ENCODE measurements at regions not wholly inside any gene's neighbourhood (a gene's known extent, or its start where the extent isn't known, plus 50 kb on each side); places are given as distances from the start of the nearest gene placed in this dataset.

GRCh38 chr1:169053196-169053595, 53.3 kb upstream of the ATP1B1 start:
- TF ChIP-seq CTCF (IDR thresholded peaks at IDR 0.05; ENCODE audit: insufficient read depth, low read depth, low read length): no peak
- TF ChIP-seq EZH2 (IDR thresholded peaks at IDR 0.05; ENCODE audit: insufficient read depth, low read length): no peak
- no peaks in the 10 kb centered on the region for H3K4me1 Mint-ChIP-seq (ENCODE audit: low read depth, unreplicated experiment)
- H3K9me3 ChIP-seq (ENCODE audit: insufficient read depth, low read depth, low read length): no peaks in the 10 kb centered on the region
- H3K9me3 Mint-ChIP-seq (ENCODE audit: unreplicated experiment): no peaks in the 10 kb centered on the region
- H3K27me3 Mint-ChIP-seq (ENCODE audit: low read depth, unreplicated experiment): peaks cover 3% of the 10 kb centered on the region
- H3K4me1 ChIP-seq (ENCODE audit: insufficient read depth, low read length): no peaks in the 10 kb centered on the region
- H3K36me3 Mint-ChIP-seq (ENCODE audit: low read depth, unreplicated experiment): no peaks in the 10 kb centered on the region
- no peak for FAIRE-seq
- H3K4me2 ChIP-seq (ENCODE audit: low read length): no peak overlapping the region
- no peaks in the 10 kb centered on the region for H3K79me2 ChIP-seq (ENCODE audit: insufficient read depth, low read length)
- H3K27ac ChIP-seq (ENCODE audit: low read depth, low read length): no peak overlapping the region
- no peak overlapping the region for H3K9ac ChIP-seq (ENCODE audit: low read length)
- H3K36me3 ChIP-seq (ENCODE audit: insufficient read depth, low read length): no peaks in the 10 kb centered on the region
- H4K20me1 ChIP-seq (ENCODE audit: insufficient read depth, low read length): no peaks in the 10 kb centered on the region
- H3K4me3 Mint-ChIP-seq (ENCODE audit: unreplicated experiment): no peak overlapping the region
- no peak overlapping the region for H2AFZ ChIP-seq (ENCODE audit: low read depth, low read length)
- no peaks in the 10 kb centered on the region for H3K27me3 ChIP-seq (ENCODE audit: insufficient read depth, low read length)
- DNase-seq (ENCODE audit: low read depth): no peak
- no peak overlapping the region for H3K4me3 ChIP-seq (ENCODE audit: insufficient read depth, low read depth, low read length)
- no peak overlapping the region for H3K27ac Mint-ChIP-seq (ENCODE audit: unreplicated experiment)

Measured in astrocyte (in vitro differentiated cells and primary cell).